Tibial artery (tissue), 4 donors: ENCODE measurements at regions not wholly inside any gene's neighbourhood (a gene's known extent, or its start where the extent isn't known, plus 50 kb on each side); places are given as distances from the start of the nearest gene placed in this dataset.

Experiments
- DNase-seq, 2 donors: peaks; one replicate each; pipeline ENCODE4 v3.0.0-alpha.2; 2019
- H3K27ac ChIP-seq, 2 donors: fragments of 200-600 bp; sonication (generic) in 1 of 2; 1 replicate in 1 of 2; 2 replicates in 1 of 2; pipeline ENCODE4 v1.5.1; 2018 to 2019; ENCODE audit warnings: mild to moderate bottlenecking in 1 of 2
- H3K27me3 ChIP-seq, 2 donors: fragments of 200-600 bp; sonication (generic) in 1 of 2; one replicate each; pipeline versions ENCODE4 v1.5.1 to v1.6.0; 2016 to 2019
- H3K36me3 ChIP-seq, 3 donors: fragments of 200-600 bp; sonication (generic) in 2 of 3; one replicate each; pipeline ENCODE4 v1.5.1; 2016 to 2019; ENCODE audit warnings: mild to moderate bottlenecking in 2 of 3
- H3K4me1 ChIP-seq, 4 donors: fragments of 200-600 bp; sonication (generic) in 2 of 4; 1 replicate in 3 of 4; 2 replicates in 1 of 4; pipeline ENCODE4 v1.5.1; 2016 to 2019
- H3K4me3 ChIP-seq, 2 donors: fragments of 200-600 bp; sonication (generic) in 1 of 2; 1 replicate in 1 of 2; 2 replicates in 1 of 2; pipeline ENCODE4 v1.5.1; 2018 to 2019; ENCODE audit warnings: mild to moderate bottlenecking in 2 of 2
- H3K9me3 ChIP-seq, 3 donors: fragments of 200-600 bp; sonication (generic) in 1 of 3; one replicate each; pipeline ENCODE4 v1.5.1; 2016 to 2019
- intact Hi-C: fragments of 100-400 bp; cut with DNase I; formaldehyde crosslinking; loops from one replicate; pipeline ENCODE4 v1.15.0; 2023; ENCODE audit warnings: low total_unique reads
- TF ChIP-seq, protein P1 (sequence below), 2 experiments: fragments of 200-600 bp in 1 of 2; fragments of 450-650 bp in 1 of 2; IDR thresholded peaks; one replicate each; pipeline ENCODE4 v1.5.1; 2017 to 2019; ENCODE audit warnings: antibody characterized with exemption in 2 of 2, mild to moderate bottlenecking in 1 of 2, moderate library complexity in 1 of 2

DNA sequence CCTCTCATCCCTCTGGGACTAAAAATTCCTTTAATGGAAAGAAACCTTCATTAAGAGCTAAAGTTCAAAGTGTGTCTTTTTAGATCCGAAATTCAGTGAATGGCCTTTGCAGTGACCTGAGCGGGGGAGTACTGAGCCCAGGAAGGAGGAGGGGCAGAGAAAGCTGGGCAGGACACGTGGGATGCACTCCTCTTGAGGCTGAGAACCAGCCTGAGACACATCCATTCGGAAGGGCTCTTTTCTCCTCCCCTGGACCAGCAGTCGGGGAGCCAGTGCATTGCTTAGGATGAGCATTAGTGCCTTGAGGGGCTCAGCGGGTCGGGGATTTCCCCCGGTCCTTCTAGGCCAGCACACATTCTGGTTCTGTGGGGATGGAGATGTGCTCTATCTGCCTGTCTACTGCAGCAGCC, 258.9 kb upstream of the B3GAT1 start:
- H3K27me3 ChIP-seq = peaks cover 0 to 24% of the 10 kb centered on the region in 2 donors
- no peaks in the 10 kb centered on the region for H3K4me1 ChIP-seq
- H3K4me3 ChIP-seq = no peak overlapping the region
- intact Hi-C loops = no loop called here
- TF ChIP-seq, protein P1, sequence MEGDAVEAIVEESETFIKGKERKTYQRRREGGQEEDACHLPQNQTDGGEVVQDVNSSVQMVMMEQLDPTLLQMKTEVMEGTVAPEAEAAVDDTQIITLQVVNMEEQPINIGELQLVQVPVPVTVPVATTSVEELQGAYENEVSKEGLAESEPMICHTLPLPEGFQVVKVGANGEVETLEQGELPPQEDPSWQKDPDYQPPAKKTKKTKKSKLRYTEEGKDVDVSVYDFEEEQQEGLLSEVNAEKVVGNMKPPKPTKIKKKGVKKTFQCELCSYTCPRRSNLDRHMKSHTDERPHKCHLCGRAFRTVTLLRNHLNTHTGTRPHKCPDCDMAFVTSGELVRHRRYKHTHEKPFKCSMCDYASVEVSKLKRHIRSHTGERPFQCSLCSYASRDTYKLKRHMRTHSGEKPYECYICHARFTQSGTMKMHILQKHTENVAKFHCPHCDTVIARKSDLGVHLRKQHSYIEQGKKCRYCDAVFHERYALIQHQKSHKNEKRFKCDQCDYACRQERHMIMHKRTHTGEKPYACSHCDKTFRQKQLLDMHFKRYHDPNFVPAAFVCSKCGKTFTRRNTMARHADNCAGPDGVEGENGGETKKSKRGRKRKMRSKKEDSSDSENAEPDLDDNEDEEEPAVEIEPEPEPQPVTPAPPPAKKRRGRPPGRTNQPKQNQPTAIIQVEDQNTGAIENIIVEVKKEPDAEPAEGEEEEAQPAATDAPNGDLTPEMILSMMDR (IDR thresholded peaks at IDR 0.05) = no peak
- H3K27ac ChIP-seq = no peak overlapping the region
- H3K36me3 ChIP-seq = no peaks in the 10 kb centered on the region
- peaks cover 0 to 5% (median 0%) of the 10 kb centered on the region in 3 donors for H3K9me3 ChIP-seq
- no peak for DNase-seq

DNA sequence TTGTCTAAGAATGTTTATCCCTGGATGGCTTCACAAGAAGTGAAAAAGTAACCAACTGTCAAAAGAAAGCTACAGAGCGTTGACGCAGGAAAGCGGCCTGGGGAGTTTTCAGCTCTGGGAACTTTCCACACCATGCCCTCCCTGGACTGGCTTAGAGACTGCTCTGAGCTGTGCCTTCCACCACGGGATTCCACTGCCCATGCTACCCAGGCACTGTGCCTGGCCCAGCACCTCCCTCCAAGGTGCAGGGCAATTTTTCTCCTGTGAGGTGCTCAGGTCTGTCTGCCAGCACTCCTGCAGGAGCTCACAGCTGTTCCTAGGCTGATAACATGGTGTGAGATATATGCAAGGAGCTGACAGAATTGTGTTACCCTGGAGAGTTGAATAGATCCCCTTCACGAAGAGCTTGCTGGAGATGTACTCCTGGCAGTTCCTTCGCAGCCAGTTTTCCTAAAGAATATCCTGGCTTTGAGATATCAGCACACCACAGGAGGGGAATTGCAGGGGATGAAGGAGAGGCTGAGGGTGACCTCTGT, 258.3 kb upstream of the B3GAT1 start:
- H3K4me3 ChIP-seq = no peak overlapping the region
- H3K27me3 ChIP-seq = peaks cover 0 to 24% of the 10 kb centered on the region in 2 donors
- no peak overlapping the region for H3K27ac ChIP-seq
- DNase-seq = no peak
- intact Hi-C loops = no loop called here
- H3K36me3 ChIP-seq = no peaks in the 10 kb centered on the region
- peaks cover 0 to 5% (median 0%) of the 10 kb centered on the region in 3 donors for H3K9me3 ChIP-seq
- no peaks in the 10 kb centered on the region for H3K4me1 ChIP-seq
- TF ChIP-seq, protein P1 (IDR thresholded peaks at IDR 0.05) = no peak

DNA sequence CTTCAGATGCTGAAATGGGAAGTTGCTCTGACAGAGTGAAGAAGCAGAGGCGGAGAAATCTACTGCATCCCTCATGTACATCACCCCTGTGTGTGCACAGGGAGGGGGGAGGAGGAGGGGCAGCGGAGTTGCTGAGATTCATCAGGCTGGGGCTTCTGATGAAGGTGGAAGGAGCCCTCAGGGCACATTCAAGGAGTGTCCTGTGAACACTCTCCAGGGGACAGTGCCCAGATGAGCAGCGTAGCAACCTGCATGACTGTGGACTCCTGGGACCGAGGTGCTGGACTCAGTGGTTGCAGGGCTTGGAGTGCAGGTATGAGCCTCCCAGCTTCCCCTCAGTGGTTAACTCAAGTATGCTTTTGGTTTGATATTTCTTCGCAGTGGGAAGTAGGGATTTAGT, 257.8 kb upstream of the B3GAT1 start:
- no peak overlapping the region for H3K27ac ChIP-seq
- no peak overlapping the region for H3K4me3 ChIP-seq
- TF ChIP-seq, protein P1 (IDR thresholded peaks at IDR 0.05) = no peak
- no peaks in the 10 kb centered on the region for H3K36me3 ChIP-seq
- no peaks in the 10 kb centered on the region for H3K4me1 ChIP-seq
- DNase-seq = no peak
- intact Hi-C loops = no loop called here
- H3K9me3 ChIP-seq = peaks cover 0 to 5% (median 0%) of the 10 kb centered on the region in 3 donors
- peaks cover 0 to 24% of the 10 kb centered on the region in 2 donors for H3K27me3 ChIP-seq

DNA sequence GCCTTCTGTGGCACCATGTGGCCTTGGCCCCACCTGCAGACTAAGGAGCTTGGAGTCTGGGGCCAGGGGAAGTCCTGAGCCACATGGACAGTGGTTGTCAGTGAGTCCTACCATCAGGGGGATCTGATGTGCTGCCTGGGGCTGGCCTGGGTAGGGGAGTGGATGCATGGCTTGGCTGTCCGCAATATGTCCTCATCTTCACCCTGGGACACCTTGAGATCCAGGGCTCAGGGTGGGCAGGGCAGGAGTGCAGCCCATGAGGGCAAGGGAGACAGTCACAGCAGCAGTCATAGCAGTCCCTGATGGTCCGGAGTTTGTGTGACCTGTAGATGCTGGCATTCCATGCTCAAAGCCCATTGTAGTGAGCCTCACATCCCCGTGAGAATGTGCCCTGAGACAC, 256.8 kb upstream of the B3GAT1 start:
- H3K36me3 ChIP-seq = no peaks in the 10 kb centered on the region
- TF ChIP-seq, protein P1 (IDR thresholded peaks at IDR 0.05) = no peak
- DNase-seq = no peak
- H3K9me3 ChIP-seq = peaks cover 0 to 5% (median 0%) of the 10 kb centered on the region in 3 donors
- peaks cover 0 to 24% of the 10 kb centered on the region in 2 donors for H3K27me3 ChIP-seq
- H3K4me1 ChIP-seq = no peaks in the 10 kb centered on the region
- no peak overlapping the region for H3K27ac ChIP-seq
- no peak overlapping the region for H3K4me3 ChIP-seq
- intact Hi-C loops = no loop called here

- H3K4me3 ChIP-seq = no peak overlapping the region
- no peaks in the 10 kb centered on the region for H3K4me1 ChIP-seq
- H3K9me3 ChIP-seq = peaks cover 0 to 5% (median 0%) of the 10 kb centered on the region in 3 donors
- intact Hi-C loops = no loop called here
- peaks cover 0 to 24% of the 10 kb centered on the region in 2 donors for H3K27me3 ChIP-seq
- DNase-seq = no peak
- no peak overlapping the region for H3K27ac ChIP-seq
- H3K36me3 ChIP-seq = no peaks in the 10 kb centered on the region
- TF ChIP-seq, protein P1 (IDR thresholded peaks at IDR 0.05) = no peak
Observed at GRCh38 chr11:134668076-134668475, 256.0 kb upstream of the B3GAT1 start.

DNA sequence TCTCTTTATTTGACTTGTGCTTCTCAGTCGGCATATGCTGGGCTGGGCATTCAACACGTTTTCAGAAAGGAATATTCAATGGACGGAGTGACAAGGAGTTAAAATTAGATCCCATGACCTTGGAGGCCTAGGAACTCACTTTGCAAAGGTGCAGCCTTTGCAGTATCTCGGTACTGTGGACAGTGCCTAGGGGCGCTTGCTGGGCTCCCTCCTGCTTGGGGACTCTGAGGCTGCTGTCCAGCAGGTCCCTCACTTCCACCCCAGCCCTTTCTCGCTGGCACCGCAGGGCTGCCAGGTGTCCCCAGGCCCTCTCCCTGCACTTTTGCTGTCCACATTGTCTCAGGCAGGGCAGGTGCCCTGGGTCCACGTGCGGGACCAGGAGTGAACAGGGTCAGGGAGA, 255.5 kb upstream of the B3GAT1 start:
- H3K27ac ChIP-seq = no peak overlapping the region
- H3K27me3 ChIP-seq = peaks cover 0 to 24% of the 10 kb centered on the region in 2 donors
- no peaks in the 10 kb centered on the region for H3K4me1 ChIP-seq
- TF ChIP-seq, protein P1 (IDR thresholded peaks at IDR 0.05) = no peak
- H3K36me3 ChIP-seq = no peaks in the 10 kb centered on the region
- intact Hi-C loops = no loop called here
- no peak for DNase-seq
- H3K4me3 ChIP-seq = no peak overlapping the region
- H3K9me3 ChIP-seq = peaks cover 0 to 5% (median 0%) of the 10 kb centered on the region in 3 donors
